ENCODE measurements at regions not wholly inside any gene's neighbourhood (a gene's known extent, or its start where the extent isn't known, plus 50 kb on each side); places are given as distances from the start of the nearest gene placed in this dataset.

DNA sequence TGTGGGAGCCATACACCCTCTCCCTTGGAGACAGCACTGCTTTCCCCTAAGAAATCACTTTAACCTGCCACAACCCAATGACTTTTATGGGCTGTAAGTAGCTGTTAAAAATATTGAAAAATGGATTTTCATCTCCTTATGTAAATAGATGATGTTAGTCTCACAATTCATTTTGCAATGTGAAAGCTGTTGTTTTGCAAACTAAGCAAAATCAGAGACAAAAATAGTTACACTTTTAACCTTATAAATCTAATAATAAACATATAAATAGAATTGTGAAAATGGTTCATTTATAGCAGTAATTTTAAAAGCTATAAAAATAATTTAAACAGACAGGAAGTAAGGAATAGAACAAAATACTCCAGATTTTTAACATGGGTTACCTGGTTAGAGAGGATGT, 268.8 kb upstream of the MAGI2 start:
- Histone ChIP-seq H3K27ac (no peak overlapping the region), H3K9me3 (replicated peaks in 1 of 11) (no peaks in the 10 kb centered on the region), H3K4me3 (no peak overlapping the region), H3K36me3 (no peaks in the 10 kb centered on the region), H3K4me1 (no peaks in the 10 kb centered on the region), H4K20me1 (no peaks in the 10 kb centered on the region), H3K9ac (no peak overlapping the region), H3K4me2 (no peak overlapping the region), H3K27me3 (no peaks in the 10 kb centered on the region)
- TF ChIP-seq Cebpa-rat (IDR thresholded peaks at IDR 0.05), result no peak

DNA sequence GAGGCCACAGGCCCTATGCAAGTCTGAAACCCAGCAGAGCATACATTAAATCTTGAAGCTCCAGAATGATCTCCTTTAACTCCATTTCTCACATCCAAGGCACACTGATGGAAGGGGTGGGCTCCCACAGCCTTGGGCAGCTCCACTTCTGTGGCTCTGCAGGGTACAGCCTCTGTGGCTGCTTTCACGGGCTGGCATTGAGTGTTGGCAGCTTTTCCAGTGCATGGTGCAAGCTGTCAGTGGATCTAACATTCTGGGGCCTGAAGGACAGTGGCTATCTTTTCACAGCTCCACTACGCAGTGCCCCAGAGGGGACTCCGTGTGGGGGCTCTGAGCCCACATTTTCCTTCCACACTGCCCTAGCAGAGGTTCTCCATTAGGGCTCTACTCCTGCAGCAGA, 265.7 kb upstream of the MAGI2 start:
- no peaks in the 10 kb centered on the region for H3K27me3 ChIP-seq
- H3K27ac ChIP-seq, result no peak overlapping the region
- no peak overlapping the region for H3K4me2 ChIP-seq
- H3K4me1 ChIP-seq, result no peaks in the 10 kb centered on the region
- H4K20me1 ChIP-seq, result no peaks in the 10 kb centered on the region
- H3K9me3 ChIP-seq (replicated peaks in 1 of 11), result no peaks in the 10 kb centered on the region
- TF ChIP-seq Cebpa-rat (IDR thresholded peaks at IDR 0.05), result no peak
- no peaks in the 10 kb centered on the region for H3K36me3 ChIP-seq
- H3K9ac ChIP-seq, result no peak overlapping the region
- H3K4me3 ChIP-seq, result no peak overlapping the region

DNA sequence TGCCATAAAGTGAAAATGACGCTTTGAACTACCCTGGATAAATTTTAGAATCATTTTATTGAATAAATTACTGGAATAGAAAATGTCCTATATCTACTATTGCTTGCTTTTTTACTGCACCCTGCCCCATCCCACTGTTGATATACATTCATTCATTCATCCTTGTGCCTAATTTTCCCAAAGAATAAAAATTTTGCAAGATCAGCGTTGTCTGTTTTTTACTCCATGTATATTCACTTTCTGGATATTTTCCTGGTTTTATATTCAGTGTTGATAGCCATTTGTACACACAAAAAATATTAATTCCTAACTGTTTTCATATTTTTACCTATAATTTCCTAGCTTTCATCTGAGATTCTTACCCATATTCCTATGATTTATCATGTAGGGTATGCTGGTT, 262.9 kb upstream of the MAGI2 start:
- Histone ChIP-seq H3K9me3 (replicated peaks in 1 of 11) (no peaks in the 10 kb centered on the region), H3K4me3 (no peak overlapping the region), H4K20me1 (no peaks in the 10 kb centered on the region), H3K27me3 (no peaks in the 10 kb centered on the region), H3K36me3 (no peaks in the 10 kb centered on the region), H3K4me2 (no peak overlapping the region), H3K9ac (no peak overlapping the region), H3K27ac (no peak overlapping the region), H3K4me1 (no peaks in the 10 kb centered on the region)
- TF ChIP-seq Cebpa-rat (IDR thresholded peaks at IDR 0.05), result no peak

DNA sequence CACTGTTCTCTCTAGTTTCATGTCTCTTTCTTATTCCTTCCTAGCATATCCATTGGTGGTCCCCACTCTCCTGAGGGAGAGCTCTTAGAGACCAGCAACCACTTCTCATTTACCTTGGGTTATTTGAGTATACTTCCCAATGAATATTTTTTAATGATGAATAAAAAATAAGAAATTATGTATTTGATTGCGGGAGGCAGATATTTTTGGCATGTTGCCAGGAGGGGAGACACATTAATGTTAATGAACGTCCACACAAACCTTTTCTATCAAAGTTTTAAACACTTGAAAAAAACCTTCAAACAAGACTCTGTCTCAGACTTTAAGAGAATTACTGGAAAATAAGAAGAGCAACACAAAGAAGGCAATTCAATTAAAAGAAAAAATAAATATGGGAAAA, 260.6 kb upstream of the MAGI2 start:
- no peaks in the 10 kb centered on the region for H3K4me1 ChIP-seq

DNA sequence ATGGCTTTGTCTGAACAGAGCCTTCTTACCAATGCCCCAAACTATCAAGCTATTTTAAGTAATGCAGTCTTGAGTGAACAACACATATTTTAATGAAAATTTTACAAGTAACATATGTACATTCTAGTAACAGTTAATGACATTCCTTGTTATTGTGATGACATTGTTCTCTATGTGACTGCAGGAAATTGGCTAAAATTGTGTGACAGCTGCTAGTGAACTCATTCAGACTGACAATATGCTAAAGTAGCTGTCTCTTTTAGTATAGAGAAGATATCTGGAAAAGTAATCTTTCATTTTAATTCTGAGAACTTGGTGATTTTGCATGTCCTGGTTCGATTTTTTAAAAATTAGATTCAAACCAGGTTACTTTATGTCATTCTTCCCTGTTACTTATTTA, 259.8 kb upstream of the MAGI2 start:
- no peaks in the 10 kb centered on the region for H3K4me1 ChIP-seq
- no peaks in the 10 kb centered on the region for H4K20me1 ChIP-seq
- no peak overlapping the region for H3K9ac ChIP-seq
- no peak overlapping the region for H3K27ac ChIP-seq
- no peak overlapping the region for H3K4me2 ChIP-seq
- H3K9me3 ChIP-seq (replicated peaks in 1 of 11), result no peaks in the 10 kb centered on the region
- no peaks in the 10 kb centered on the region for H3K27me3 ChIP-seq
- no peak overlapping the region for H3K4me3 ChIP-seq
- TF ChIP-seq Cebpa-rat (IDR thresholded peaks at IDR 0.05), result no peak
- no peaks in the 10 kb centered on the region for H3K36me3 ChIP-seq

More for the DNA sequence above, 260.6 kb upstream of the MAGI2 start:
- Histone ChIP-seq H3K4me3 (no peak overlapping the region), H3K9me3 (replicated peaks in 1 of 11) (no peaks in the 10 kb centered on the region), H3K27me3 (no peaks in the 10 kb centered on the region), H3K4me2 (no peak overlapping the region), H3K27ac (no peak overlapping the region), H3K9ac (no peak overlapping the region), H3K36me3 (no peaks in the 10 kb centered on the region), H4K20me1 (no peaks in the 10 kb centered on the region)
- TF ChIP-seq Cebpa-rat (IDR thresholded peaks at IDR 0.05), result no peak

DNA sequence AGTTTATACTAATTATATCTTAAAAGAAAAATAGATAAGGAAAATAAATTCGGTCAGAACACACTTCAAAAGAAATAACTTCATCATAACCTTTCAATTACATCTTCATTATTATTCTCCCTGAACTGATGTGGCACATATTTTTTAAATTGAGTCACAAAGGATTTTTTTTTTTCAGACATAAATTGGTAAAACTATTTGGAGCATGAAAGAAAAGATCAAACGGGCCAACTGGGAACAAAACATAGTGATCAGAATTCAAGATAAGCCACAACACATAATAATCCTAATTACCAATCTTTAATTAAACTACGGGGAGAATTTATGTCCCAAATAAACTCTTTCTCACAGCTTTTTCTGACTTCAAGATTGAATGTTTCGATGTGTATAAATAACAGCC, 258.2 kb upstream of the MAGI2 start:
- no peak for TF ChIP-seq Cebpa-rat (IDR thresholded peaks at IDR 0.05)
- no peak overlapping the region for H3K27ac ChIP-seq

DNA sequence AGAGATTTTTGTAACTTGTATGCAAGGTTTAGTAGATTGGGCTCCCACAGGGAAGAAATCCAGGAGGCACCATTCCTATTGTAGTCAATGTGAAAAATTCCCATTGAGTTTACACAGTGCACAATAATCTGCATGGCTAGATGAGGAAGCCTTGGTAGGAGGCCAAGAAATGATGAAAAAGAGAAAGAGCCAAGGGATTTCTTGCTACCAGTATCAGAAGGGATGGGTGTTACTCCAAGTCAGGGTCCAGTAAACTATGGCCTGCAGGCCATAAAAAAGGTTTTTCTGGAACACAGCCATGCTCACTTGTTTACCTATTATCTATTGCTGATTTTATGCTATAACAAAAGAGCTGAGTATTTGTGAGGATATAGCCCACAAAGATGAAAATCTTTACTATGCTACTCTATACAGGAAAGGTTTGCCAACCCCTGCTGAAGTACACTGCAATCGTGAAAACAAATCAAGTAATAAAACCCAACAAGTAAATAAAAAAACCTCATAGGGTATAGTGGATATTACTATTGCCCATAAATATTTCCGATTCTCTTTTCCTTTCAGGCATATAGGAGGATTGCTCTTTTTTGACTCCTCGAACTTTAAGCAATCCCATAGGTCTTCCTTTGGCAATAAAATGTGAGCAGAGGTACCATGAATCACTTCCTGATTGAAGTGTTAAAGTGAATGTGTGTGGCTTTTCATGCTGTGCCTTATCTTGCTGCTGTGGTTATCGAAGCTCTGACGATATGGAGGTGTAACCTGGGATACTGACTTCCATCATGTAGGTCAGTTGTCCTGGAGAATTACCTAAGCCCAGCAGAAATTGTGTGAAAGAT, 256.3 kb upstream of the MAGI2 start:
- H3K27me3 ChIP-seq, result no peaks in the 10 kb centered on the region
- no peaks in the 10 kb centered on the region for H3K9me3 ChIP-seq (replicated peaks in 1 of 11)
- no peak overlapping the region for H3K4me3 ChIP-seq
- H3K9ac ChIP-seq, result no peak overlapping the region
- TF ChIP-seq Cebpa-rat (IDR thresholded peaks at IDR 0.05), result no peak
- H3K27ac ChIP-seq, result no peak overlapping the region
- H3K4me2 ChIP-seq, result no peak overlapping the region
- H3K4me1 ChIP-seq, result no peaks in the 10 kb centered on the region
- H4K20me1 ChIP-seq, result no peaks in the 10 kb centered on the region
- H3K36me3 ChIP-seq, result no peaks in the 10 kb centered on the region

More for the DNA sequence above, 258.2 kb upstream of the MAGI2 start:
- no peak overlapping the region for H3K4me3 ChIP-seq
- no peaks in the 10 kb centered on the region for H4K20me1 ChIP-seq
- no peaks in the 10 kb centered on the region for H3K36me3 ChIP-seq
- no peak overlapping the region for H3K4me2 ChIP-seq
- no peak overlapping the region for H3K9ac ChIP-seq
- no peaks in the 10 kb centered on the region for H3K4me1 ChIP-seq
- H3K9me3 ChIP-seq (replicated peaks in 1 of 11), result no peaks in the 10 kb centered on the region
- no peaks in the 10 kb centered on the region for H3K27me3 ChIP-seq

DNA sequence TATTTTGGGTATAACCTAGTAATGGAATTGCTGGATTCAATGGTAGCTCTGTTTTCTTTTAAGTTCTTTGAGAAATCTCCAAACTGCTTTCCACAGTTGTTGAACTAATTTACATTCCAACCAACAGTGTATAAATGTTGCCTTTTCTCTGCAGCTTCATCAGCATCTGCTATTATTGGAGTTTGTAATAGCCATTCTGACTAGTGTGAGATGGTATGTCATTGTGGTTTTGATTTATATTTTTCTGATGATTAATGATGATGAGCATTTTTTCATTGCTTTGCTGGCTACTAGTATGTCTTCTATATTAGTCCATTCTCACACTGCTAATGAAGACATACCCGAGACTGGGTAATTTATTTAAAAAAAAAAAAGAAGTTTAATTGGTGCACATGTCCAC, 248.6 kb upstream of the MAGI2 start:
- no peak for TF ChIP-seq Cebpa-rat (IDR thresholded peaks at IDR 0.05)
- H3K36me3 ChIP-seq, result no peaks in the 10 kb centered on the region
- no peak overlapping the region for H3K4me2 ChIP-seq
- no peaks in the 10 kb centered on the region for H3K4me1 ChIP-seq
- H3K27ac ChIP-seq, result no peak overlapping the region
- H3K27me3 ChIP-seq, result no peaks in the 10 kb centered on the region
- no peak overlapping the region for H3K9ac ChIP-seq
- no peak overlapping the region for H3K4me3 ChIP-seq
- no peaks in the 10 kb centered on the region for H4K20me1 ChIP-seq
- H3K9me3 ChIP-seq (replicated peaks in 1 of 11), result no peaks in the 10 kb centered on the region

DNA sequence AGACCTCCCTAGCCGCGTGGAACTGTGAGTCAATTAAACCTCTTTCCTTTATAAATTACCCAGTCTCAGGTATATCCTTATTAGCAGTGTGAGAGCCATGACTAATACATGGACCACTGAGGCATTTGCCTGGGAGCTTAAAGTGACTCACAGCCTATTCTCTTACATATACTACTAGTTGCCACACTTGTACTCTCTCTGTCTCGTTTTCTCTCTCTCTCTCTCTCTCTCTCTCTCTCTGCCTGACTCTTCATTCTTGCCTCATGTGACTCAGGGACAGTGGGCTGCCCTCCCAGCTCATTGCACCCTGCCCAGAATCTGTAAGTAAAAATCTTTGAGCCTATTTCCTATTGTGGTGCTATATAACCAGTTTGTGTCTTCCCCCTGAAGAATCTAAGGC, 238.5 kb upstream of the MAGI2 start:
- Histone ChIP-seq H3K4me1 (no peaks in the 10 kb centered on the region), H4K20me1 (no peaks in the 10 kb centered on the region), H3K27me3 (no peaks in the 10 kb centered on the region), H3K36me3 (no peaks in the 10 kb centered on the region), H3K27ac (no peak overlapping the region), H3K4me2 (no peak overlapping the region), H3K4me3 (no peak overlapping the region), H3K9ac (no peak overlapping the region), H3K9me3 (replicated peaks in 1 of 11) (no peaks in the 10 kb centered on the region)
- TF ChIP-seq Cebpa-rat (IDR thresholded peaks at IDR 0.05), result no peak

DNA sequence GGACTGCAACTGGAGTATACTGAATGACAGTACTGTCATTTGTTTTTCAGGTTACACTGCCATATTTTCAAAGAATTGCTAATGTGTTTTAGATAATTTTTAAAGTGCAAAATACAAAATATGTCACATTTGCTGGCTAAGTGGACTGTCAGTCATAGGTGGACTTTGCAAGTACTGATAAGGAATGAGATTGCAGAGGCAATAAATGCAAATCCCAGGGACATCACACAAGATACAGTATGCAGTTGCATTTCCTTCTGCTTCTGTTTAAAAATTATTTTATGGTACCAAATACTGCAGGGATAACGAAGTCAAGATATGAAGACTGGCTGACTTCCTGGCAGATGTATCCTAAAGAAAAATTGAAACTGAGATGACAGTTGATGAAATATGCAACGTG, 237.6 kb upstream of the MAGI2 start:
- H3K36me3 ChIP-seq, result no peaks in the 10 kb centered on the region

More for the DNA sequence above, 237.6 kb upstream of the MAGI2 start:
- Histone ChIP-seq H3K4me1 (no peaks in the 10 kb centered on the region), H3K4me2 (no peak overlapping the region), H3K9ac (no peak overlapping the region), H3K4me3 (no peak overlapping the region), H3K9me3 (replicated peaks in 1 of 11) (no peaks in the 10 kb centered on the region), H3K27me3 (no peaks in the 10 kb centered on the region), H3K27ac (no peak overlapping the region), H4K20me1 (no peaks in the 10 kb centered on the region)
- TF ChIP-seq Cebpa-rat (IDR thresholded peaks at IDR 0.05), result no peak
